ENCODE measurements at regions not wholly inside any gene's neighbourhood (a gene's known extent, or its start where the extent isn't known, plus 50 kb on each side); places are given as distances from the start of the nearest gene placed in this dataset.

GRCh38 chr16:55142405-55142804 lies 181.6 kb upstream of the IRX6 start:
- no peak for TF ChIP-seq CTCF (conservative IDR thresholded peaks at IDR 0.05 in 1 of 2, IDR thresholded peaks at IDR 0.05 in 1 of 2; ENCODE audit: low read depth in 1 of 2, low read length in 2 of 2)
- TF ChIP-seq EZH2 (IDR thresholded peaks at IDR 0.05; ENCODE audit: low read length, missing control alignments): no peak

Measured in fibroblast of lung (primary cell).